HG03460 (cell line): ENCODE measurements at regions not wholly inside any gene's neighbourhood (a gene's known extent, or its start where the extent isn't known, plus 50 kb on each side); places are given as distances from the start of the nearest gene placed in this dataset.

Experiments used
- ATAC-seq: cut with Tn5 transposase; IDR thresholded peaks from one replicate; pipeline ENCODE4 v1.9.1; 2021; ENCODE audit not compliant: unreplicated experiment

DNA sequence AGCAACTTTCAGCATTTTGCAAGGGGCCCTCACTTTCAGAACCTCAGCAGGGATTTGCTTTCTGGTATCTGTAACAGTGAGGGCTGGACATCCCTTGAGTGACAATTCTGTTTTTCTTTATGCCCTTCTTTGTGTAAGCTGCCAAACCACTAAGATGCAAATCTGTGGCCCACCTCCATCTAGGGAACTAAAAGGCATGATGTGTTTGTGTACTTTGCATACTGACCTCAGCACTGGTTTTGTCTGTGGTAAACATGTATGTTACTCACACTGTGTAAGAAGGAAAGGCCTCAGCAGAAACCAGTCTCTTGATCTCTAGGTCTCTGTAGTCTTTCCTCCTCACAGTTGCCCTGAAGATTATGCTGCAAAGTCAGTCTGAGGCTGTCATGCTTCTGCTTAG is 396.6 kb upstream of the DYNLRB2 start:
- ATAC-seq, result peak; percentile 99

DNA sequence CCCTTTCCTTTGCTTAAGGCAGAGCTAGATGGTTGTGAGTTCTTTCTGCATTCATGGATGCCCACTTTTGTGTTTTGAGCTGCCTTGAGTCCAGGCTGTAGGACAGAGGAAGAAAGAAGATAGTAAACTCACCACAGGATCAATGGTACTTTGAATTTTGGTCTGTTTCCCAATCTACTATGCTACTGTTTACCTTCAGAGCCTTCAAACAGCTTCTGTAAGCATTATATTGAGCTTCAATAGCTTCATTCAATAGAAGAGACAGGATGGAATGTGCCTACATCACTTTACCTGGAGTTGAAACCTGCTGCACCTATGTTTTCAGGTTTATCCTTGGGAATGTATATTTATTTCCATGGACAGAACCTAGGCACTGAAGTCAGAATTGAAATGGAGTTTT is 397.9 kb upstream of the DYNLRB2 start:
- no peak for ATAC-seq

DNA sequence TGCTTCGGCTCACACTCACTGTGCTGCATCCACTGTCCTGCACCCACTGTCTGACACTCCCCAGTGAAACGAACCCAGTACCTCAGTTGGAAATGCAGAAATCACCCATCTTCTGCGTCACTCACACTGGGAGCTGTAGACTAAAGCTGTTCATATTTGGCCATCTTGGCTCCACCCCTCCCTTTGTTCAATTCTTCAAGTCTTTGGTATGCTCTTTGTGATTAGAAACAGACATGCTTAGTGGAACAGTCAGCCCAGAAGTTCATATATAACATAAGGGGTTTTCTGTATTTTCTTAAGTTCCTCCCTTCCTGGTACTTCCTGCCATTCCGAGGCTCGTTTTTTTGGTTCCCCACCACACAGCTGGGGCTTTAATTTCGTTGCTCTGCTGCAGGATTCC is 398.5 kb upstream of the DYNLRB2 start:
- no peak for ATAC-seq

DNA sequence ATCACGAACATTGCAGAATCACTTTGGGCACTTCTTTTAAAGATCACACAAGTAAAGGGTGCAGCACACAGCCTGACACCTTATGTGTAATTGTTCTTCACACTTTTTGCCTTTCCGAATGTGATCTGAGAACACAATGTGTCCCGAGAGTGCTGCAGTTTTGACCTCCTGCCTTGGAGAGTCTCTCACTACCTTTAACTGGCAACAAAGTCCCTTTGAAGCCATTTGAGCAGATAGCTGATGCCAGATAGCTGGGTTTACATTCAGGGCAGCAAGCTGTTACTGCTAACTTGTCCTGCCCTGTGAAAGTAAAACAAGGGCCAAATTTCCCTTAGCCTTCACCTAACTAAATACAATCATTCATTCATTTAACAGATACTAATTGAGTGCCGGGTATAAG is 411.0 kb upstream of the DYNLRB2 start:
- ATAC-seq, result no peak

DNA sequence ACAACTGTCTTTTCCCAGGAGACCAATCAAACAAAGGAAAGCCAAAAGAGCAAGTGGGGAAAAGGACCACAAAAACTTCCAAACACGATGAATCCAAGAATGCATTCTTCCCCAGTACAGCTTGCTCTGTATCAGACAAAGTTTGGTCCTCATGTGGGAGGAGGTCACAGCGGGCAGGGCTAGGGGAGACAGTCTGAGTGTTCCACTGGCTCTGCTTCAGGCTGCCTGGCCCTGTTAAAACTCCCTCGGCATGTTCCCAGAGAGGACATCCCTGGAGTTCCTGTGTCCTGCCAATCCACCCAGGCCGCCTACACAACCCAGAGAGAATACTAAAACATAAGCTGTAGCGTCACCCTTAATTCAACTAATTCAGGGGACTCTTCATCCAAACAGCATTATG is 415.1 kb upstream of the DYNLRB2 start:
- ATAC-seq, result no peak

DNA sequence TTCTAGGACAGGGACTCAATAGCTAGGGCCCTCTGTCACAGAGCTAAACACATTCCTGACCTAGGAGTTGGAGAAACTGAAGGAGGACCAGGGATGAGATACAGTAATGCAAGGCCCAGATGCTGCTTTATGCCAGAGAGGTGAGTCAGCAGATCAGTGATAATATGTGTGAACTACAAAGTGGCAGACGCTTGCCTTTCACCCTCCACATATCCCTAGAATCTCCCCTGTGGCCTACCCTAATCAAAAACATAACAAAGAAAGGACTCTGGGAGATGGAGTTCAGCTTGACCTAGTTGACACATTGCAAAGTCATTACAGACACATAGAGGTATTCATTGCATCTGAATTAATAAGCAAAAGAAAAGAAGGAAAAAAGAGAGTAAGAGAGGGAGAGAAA is 417.6 kb upstream of the DYNLRB2 start:
- no peak for ATAC-seq

DNA sequence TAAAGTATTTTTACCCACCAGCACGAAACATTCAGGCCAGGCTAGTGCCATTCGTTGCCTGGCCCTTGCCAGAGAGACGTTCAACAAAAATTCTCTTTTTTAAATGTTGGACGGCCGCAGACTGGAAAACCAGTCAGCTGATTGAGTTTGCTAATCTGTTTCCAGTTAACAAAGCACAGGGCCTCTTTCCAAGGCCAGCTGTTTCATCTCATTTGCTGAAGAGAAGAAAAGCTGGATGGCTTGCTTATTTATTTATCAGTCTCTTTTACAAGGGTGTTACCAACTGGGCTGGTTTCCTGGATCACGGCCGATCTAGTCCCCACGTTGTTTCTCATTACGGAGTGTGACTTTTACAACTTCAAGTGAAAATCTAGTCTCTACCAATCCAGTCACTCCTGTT is 418.7 kb upstream of the DYNLRB2 start:
- ATAC-seq, result no peak

DNA sequence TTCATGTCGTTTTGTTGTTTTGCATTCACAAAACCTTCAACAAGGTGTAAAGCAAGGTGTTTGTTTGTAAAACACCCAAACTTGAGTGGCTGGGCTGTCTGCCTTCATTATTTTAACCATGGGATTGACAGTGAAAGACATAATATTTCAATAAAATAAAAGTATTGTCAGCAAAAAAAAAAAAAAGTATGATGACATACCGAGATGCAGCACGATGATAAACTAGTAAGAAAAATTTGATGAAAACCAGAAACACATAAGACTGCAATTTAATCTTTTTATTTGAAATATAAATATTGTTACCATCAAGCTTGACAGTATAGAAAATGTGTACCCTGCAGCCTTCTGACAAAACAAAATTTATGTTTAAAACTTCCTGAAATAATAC is 419.3 kb upstream of the DYNLRB2 start:
- ATAC-seq, result no peak

DNA sequence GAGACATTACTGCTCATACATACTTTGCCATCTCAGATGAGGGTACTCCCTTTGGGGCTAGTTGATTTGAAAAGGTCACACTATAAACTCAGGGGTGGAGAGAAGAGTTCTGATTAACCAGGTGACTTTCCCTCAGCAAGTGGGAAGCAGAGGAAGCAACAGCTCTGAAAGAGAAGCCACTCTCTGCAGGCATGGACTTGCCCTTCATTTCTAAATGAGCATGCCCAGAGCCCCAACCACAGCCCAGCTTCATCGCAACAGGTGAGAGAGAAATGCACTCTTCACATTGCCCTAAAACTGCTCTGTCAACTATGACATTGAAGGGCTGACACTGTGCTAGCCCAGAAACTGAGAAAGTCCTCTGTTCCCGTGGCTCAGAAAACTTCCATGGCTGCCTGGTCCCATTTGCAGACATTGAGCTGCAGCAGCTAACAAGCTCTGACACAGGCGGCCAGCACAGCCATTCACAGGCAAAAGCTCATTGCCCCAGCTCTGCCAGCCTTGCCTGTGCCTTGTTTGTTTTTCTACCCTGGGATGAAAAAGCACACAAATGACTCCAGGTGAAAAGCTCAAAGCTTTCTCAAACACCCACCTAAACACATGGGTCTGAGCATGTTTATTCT is 419.8 kb upstream of the DYNLRB2 start:
- ATAC-seq, result no peak

DNA sequence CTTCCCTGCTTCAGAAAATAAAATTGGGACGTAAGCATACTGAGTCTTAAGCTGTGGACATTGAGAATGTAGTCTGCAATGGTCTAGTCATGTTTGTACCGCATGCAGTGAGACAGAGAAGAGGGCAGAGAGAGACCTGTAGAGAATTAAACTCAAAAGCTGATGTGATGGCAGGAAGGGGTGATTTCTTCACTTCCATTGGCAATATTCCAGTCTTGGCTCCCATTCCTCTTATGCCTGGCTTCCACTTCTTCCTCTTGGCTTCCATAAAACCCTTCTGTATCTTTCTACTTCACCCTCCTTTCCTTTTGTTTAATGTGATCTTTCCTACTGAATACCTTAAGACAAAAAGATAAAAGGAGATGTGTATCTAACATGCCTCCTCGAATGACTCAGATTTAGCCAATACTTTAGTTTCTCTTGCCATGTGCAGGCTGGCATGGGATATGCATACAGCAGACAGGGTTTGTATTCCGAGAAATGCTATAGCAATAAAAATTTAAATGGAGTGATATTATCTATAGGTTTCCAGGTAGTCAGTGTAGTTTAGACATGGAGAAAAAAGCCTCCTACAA is 423.1 kb upstream of the DYNLRB2 start:
- ATAC-seq, result no peak

DNA sequence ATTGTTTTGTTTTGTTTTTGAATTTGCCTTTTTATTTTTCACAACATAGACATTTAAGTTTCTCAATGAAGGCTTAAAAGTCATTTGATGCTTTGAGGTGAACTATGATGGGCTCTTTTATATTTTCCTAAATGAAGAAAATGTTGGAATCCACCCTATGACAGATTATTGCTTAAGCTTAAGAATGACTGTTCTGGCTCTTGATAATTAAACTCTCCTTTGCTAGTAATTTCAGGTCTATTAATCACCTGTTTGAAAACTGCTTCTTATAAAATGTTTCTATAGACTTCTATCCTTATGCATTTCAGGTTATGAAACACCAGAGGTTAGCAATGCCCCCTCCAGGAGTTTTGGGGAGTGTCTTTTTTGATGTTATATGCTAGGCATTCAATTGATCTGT is 424.1 kb upstream of the DYNLRB2 start:
- no peak for ATAC-seq

DNA sequence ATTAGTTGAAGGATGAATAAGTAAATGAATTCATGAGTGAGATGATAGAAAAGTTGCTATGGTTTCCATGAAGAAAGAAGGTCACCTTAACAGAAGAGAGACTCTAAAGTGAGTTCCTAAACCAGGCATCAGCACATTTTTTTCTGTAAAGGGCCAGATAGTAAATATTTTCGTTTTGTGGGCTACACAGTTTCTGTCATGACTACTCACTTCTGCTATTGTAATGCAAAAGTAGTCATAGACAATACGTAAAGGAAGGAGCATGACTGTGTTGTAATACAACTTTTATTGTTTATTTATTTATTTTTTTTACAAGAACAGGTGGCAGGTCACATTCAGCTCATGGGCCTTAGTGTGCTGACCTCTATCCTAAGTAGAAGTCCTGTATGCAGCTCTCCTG is 426.1 kb upstream of the DYNLRB2 start:
- ATAC-seq, result no peak

DNA sequence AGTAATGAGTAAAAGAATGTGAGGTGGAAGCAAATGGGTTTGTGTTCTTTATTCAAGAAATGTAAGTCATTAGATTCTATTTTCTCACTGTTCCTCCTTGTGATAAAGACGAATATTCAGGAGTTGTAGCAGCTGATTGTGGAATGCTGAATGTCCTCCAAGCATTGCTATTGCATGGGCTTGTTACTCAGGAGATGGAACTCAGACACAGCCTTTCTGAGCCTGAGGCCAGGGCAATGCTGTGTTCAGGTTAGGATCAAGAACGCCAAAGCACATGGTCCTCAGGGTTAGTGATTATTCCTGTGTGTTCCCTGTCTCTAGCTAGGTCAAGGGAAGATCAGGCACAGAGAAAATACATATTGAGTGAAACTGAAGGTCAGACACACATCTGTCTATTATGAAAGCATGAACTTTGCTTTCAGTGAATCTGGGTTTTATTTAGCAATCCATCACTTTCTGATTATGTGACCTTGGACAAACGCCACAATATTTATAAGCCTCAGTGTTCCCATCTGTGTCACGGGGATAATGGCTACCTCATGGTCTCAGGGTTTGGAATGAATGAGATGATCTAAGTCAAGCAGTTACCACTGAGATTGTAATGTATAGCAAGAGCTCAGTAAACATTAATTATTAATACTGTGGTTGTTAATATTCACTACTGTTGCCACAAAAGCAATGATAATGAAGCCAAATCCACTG is 426.8 kb upstream of the DYNLRB2 start:
- ATAC-seq, result no peak

DNA sequence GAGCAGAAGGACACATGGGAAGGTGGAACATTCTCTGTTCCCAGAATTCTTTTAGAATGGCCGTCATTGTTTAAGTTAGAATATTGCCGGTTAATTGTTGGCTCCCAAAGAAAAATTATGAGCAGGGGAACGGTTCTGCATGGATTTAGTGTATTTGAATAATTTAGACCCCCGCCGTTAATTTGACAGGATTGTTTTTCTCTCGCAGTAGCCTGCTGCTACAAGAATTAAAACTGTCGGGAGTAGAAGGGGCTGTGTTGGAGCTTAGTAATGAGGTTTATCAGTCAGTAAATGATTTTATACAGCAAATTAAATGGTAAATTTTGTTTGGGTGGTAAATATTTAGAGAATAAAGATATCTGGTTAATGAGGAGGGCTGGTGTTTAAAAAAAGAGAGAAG is 431.2 kb upstream of the DYNLRB2 start:
- no peak for ATAC-seq

DNA sequence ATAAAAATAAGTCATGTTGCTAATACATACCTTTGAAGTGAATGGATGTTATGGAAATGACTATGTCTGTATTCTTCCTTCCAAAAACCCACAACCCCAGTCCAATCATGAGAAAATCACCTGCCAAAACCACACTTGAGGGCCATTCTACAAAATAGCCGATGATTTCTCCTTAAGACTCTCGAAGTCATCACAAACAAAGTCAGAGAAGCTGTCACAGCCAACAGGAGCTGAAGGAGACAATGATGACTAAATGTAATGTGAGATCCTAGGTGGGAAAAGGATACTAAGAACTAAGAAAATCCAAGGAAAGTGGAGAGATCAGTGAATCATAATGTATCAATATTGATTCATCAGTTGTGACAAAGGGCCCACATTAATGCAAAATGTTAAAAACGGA is 432.9 kb upstream of the DYNLRB2 start:
- no peak for ATAC-seq

DNA sequence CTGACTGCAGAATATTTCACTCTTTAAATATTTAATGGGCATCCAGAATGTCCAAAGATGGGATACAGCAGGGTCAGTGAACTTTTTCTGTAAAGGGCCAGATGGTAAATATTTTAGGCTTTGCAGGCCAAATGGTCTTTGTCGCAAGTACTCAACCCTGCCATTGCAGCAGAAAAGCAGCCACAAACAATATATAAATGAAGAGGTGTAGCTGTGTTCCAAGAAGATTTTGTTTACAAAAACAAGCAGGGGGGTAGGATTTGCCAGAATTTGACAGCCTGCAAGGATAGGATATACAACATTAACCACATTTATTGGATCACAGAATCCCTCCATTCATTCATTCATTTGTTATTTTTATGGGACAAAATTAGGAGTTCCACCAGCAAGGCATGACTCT is 435.0 kb upstream of the DYNLRB2 start:
- ATAC-seq, result no peak

DNA sequence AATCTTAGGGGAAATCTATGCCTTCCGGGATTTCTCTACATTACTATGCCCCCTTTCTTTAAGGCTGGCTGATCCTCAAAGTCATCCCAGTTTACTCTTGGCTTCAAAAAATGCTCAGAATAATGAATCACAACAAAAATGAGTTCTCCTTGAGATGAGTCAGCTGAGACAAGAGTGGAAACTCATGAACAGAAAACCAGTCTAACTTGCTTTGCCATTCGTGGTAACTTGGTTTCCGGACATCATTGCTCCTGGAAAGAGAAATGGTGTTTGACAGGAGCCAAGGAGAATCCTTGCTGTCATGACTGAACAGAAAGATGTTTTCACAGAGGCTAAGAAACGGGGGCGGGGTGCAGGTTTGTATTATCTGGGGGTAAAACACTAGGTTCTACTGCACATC is 435.6 kb upstream of the DYNLRB2 start:
- no peak for ATAC-seq

DNA sequence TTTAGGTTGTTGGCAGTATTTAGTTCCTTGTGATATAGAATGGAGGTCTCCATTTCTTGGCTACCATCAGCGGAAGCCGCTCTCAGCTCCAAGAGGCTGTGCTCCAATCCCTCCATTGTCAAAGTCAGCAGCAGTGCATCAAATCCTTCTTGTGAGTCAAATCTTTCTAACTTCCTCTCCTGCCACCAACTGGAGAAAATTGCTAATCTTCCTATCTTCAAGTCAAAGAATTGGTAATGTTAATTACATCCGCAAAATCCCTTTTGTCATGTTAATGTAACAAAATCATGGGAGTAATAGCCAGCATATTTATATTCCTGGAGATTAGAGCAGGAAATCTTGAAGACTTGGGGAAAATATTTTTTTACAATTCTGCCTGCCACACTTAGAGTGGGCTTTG is 436.4 kb upstream of the DYNLRB2 start:
- ATAC-seq, result no peak

DNA sequence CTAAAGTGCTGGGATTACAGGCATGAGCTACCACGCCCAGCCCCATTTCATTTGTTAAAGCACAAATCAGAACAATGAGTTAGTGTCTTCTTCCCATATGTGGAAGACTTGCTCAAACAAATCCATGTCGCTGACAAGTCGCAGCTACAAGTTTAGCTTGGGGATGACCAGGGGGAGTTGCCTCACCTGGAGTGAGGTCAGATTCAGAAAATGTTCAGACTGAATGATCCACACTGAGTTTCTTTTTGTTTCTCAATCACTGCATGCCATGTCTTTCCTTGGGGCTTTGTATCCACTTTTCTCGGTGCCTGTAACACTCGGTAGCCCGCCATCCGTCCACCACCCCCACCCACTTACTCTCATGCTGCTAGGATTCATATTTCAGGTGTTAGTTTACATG is 437.3 kb upstream of the DYNLRB2 start:
- no peak for ATAC-seq

DNA sequence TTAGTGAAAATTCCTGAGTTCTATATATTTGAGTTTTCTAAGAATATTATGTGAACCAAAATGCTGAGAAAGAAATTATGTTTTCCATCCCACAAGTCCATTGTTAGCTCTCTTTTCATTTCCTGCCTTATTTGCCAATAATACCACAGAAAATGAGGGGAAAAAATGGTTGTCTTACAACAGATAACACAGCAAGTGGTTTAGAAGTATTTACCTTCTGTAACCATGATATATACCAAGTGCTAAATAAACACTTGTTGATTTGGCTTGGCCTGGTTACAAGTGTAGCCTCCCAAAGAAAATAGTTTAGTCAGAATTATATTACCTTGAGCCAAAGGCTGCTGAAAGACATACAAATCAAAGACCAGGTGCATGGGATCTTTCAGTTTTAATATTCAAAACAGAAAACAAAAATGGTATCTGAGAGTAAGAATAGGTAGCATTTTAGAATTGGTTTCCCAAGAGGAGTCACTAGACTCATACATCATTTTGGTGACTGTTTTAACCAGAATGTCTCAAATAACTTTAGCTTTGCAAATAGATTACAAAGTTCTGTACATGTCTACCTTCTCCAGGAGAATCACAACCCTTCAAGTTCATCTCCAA is 439.8 kb upstream of the DYNLRB2 start:
- ATAC-seq, result no peak

DNA sequence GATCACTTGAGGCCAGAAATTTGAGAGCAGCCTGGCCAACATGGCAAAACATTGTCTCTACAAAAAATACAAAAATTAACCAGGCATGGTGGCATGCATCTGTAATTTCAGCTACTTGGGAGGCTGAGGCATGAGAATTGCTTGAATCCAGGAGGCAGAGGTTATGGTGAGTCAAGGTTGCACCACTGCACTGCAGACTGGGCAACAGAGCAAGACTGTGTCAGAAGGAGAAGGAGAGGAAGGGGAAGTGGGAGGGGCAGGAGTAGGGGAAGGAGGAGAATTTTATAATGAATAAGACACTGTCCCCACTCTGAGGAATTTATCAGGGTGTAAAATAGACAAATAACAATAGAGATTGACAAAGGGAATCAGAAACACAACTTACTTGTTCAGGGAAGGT is 440.6 kb upstream of the DYNLRB2 start:
- ATAC-seq, result no peak

DNA sequence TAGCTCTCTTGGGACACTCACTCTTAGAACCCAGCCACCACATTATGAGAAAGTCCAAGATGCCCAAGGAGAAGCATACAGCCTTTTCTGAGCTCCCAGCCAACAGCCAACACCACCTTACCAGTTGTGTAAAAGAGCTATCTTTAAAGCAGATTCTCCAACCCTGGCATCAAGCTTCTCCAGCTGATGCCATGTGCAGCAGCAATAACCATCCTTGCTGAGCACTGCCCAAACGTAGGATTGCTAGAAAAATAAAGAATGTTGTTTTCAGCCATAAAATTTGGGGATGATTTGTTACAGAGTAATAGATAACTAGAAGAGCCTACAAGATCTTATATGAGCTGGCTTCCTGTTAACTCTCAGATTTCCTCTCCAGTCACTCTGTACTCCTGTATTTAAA is 443.7 kb upstream of the DYNLRB2 start:
- ATAC-seq, result no peak
